ENCODE measurements at regions not wholly inside any gene's neighbourhood (a gene's known extent, or its start where the extent isn't known, plus 50 kb on each side); places are given as distances from the start of the nearest gene placed in this dataset.

DNA sequence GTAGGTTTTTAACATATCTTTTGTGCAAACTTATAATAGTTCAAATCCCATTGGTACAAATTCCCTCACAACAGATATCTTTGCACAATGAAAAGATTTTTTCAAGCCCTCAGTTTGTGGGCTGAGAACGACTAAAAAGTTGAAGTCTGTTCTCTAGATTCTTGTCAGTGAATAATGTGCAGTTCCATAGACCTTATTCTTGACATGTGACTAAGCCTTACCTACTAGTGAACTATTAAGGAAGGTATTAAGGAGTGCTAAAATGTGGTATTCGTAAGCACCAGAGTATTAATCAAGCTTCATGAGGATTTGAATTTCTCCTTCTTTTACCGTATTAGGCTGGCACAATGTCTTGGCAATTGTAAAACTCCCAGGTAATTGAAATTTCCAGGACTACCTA, 205.6 kb upstream of the DMRTA1 start:
- no peaks in the 10 kb centered on the region for H3K27me3 ChIP-seq (ENCODE audit: insufficient read depth, poor library complexity, severe bottlenecking)
- H3K9me3 ChIP-seq (ENCODE audit: severe bottlenecking): no peaks in the 10 kb centered on the region
- ATAC-seq (ENCODE audit: low read depth): peak; percentile 28; the same call in 1 of the 3 replicates
- TF ChIP-seq, protein P1, sequence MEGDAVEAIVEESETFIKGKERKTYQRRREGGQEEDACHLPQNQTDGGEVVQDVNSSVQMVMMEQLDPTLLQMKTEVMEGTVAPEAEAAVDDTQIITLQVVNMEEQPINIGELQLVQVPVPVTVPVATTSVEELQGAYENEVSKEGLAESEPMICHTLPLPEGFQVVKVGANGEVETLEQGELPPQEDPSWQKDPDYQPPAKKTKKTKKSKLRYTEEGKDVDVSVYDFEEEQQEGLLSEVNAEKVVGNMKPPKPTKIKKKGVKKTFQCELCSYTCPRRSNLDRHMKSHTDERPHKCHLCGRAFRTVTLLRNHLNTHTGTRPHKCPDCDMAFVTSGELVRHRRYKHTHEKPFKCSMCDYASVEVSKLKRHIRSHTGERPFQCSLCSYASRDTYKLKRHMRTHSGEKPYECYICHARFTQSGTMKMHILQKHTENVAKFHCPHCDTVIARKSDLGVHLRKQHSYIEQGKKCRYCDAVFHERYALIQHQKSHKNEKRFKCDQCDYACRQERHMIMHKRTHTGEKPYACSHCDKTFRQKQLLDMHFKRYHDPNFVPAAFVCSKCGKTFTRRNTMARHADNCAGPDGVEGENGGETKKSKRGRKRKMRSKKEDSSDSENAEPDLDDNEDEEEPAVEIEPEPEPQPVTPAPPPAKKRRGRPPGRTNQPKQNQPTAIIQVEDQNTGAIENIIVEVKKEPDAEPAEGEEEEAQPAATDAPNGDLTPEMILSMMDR (IDR thresholded peaks at IDR 0.05; ENCODE audit: poor library complexity, severe bottlenecking): no peak
- no peaks in the 10 kb centered on the region for H3K36me3 ChIP-seq (ENCODE audit: low read depth)
- no peak overlapping the region for H3K4me3 ChIP-seq (ENCODE audit: severe bottlenecking)
- H3K27ac ChIP-seq (ENCODE audit: poor library complexity, severe bottlenecking): peak overlapping the region; percentile 89
- peaks cover 43% of the 10 kb centered on the region for H3K4me1 ChIP-seq (ENCODE audit: insufficient read depth, poor library complexity, severe bottlenecking)
- DNase-seq (ENCODE audit: low spot score): no peak

DNA sequence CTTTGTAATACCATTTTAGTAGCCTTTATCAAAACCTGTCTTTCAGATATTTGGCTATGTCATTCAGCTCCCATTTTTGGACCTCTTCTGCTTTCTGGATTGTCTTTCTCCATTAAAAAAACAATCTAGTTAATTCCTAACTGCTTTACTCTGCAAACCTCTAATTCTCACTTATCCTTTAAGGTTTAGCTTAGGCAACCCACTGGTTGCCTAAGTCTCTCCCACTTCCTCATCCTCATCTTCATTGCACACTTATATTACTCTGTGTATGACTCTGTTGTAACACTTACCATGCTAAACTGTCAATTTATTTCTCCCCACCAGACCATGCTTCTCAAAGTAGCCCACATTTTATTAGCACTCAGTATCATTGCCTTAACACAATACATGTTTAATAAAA, 205.0 kb upstream of the DMRTA1 start:
- no peaks in the 10 kb centered on the region for H3K9me3 ChIP-seq (ENCODE audit: severe bottlenecking)
- H3K36me3 ChIP-seq (ENCODE audit: low read depth): no peaks in the 10 kb centered on the region
- TF ChIP-seq, protein P1 (IDR thresholded peaks at IDR 0.05; ENCODE audit: poor library complexity, severe bottlenecking): no peak
- peaks cover 43% of the 10 kb centered on the region for H3K4me1 ChIP-seq (ENCODE audit: insufficient read depth, poor library complexity, severe bottlenecking)
- ATAC-seq (ENCODE audit: low read depth) (no peak), DNase-seq (ENCODE audit: low spot score) (no peak)
- no peak overlapping the region for H3K27ac ChIP-seq (ENCODE audit: poor library complexity, severe bottlenecking)
- no peak overlapping the region for H3K4me3 ChIP-seq (ENCODE audit: severe bottlenecking)
- no peaks in the 10 kb centered on the region for H3K27me3 ChIP-seq (ENCODE audit: insufficient read depth, poor library complexity, severe bottlenecking)

DNA sequence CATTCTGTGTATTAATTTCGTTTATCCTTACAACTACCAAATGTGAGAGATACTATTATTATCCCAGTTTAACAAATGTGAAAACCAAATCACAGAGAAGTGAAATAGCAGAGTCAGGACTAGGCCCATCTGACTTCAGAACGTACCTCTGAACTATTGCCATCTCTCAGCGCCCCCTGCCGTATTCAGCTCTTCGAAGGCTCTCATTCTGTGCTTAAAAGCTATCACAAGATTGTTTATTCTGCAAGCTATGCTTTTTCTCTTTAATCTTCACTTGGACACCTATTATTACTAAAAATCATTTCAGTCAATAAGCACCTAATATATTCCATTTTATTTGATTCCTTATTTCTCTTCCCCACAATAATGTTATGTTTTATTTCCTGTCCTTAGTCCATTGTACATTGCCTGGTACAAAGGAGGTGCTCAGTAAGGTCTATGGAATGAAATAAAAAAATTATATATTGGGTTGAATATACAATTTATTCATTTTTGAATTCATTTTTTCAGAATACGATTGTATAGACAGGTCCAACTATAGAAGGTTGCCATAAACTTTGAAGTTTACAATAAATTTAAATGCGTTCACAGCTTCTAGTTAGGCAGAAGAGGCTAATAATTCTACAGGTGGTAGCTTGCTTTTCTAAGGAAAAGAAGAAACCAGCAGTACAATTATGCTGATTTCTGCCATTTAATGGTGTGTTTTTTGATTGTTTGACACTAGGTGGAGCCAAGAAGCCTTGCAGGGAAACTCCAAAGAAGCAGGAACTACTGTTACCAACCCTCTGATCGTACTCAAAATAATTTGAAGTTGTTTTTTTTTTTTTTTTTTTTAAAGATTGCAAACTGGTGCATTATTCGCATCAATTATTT, 202.2 kb upstream of the DMRTA1 start:
- Histone ChIP-seq H3K4me3 (ENCODE audit: severe bottlenecking) (no peak overlapping the region), H3K27ac (ENCODE audit: poor library complexity, severe bottlenecking) (no peak overlapping the region), H3K4me1 (ENCODE audit: insufficient read depth, poor library complexity, severe bottlenecking) (peaks cover 22% of the 10 kb centered on the region), H3K27me3 (ENCODE audit: insufficient read depth, poor library complexity, severe bottlenecking) (no peaks in the 10 kb centered on the region), H3K36me3 (ENCODE audit: low read depth) (no peaks in the 10 kb centered on the region), H3K9me3 (ENCODE audit: severe bottlenecking) (no peaks in the 10 kb centered on the region)
- no peak for DNase-seq (ENCODE audit: low spot score)
- ATAC-seq (ENCODE audit: low read depth): peak; percentile 68
- TF ChIP-seq, protein P1 (IDR thresholded peaks at IDR 0.05; ENCODE audit: poor library complexity, severe bottlenecking): peak; percentile 94

DNA sequence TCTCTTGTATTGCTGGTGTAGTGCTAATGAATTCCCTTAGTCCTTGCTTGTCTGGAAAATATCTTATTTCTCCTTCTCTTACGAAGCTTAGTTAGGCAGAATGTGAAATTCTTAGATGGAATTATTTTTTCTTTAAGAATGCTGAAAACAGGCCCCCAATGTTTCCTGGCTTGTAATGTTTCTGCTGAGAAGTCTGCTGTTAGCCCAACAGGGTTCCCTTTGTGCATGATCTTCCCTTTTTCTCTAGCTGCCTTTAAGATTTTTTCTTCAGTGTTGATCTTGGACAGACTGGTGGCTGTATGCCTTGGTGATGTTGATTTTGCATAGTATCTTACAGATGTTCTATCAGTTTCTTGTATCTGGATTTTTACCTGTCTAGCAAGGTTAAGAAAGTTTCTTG, 191.3 kb upstream of the DMRTA1 start:
- no peak overlapping the region for H3K4me3 ChIP-seq (ENCODE audit: severe bottlenecking)
- peak overlapping the region; percentile 97 for H3K27ac ChIP-seq (ENCODE audit: poor library complexity, severe bottlenecking)
- no peak for ATAC-seq (ENCODE audit: low read depth)
- no peaks in the 10 kb centered on the region for H3K27me3 ChIP-seq (ENCODE audit: insufficient read depth, poor library complexity, severe bottlenecking)
- peaks cover 8% of the 10 kb centered on the region for H3K9me3 ChIP-seq (ENCODE audit: severe bottlenecking)
- TF ChIP-seq, protein P1 (IDR thresholded peaks at IDR 0.05; ENCODE audit: poor library complexity, severe bottlenecking): no peak
- no peak for DNase-seq (ENCODE audit: low spot score)
- peaks cover 18% of the 10 kb centered on the region for H3K4me1 ChIP-seq (ENCODE audit: insufficient read depth, poor library complexity, severe bottlenecking)
- H3K36me3 ChIP-seq (ENCODE audit: low read depth): peaks cover 4% of the 10 kb centered on the region; the same call in 1 of the 2 replicates

DNA sequence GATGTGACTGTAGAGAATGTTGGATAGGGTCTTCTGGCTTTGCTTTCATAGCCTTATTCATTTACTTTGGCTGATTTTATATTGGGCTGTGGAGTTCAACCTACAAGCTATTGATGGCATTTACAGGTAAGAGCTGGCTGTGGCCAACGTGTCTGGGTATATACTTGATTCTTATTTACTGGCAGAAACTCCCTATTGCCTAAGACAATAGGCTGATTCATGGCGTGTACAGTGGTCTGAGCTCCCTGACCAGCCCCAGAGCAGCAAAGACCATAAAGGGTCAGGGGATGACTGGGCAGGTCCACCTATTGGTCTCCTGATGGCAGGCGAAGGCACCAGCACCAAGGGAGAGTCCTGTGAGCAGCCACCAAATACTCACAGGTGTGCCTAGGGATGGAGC, 190.2 kb upstream of the DMRTA1 start:
- H3K27ac ChIP-seq (ENCODE audit: poor library complexity, severe bottlenecking): peak overlapping the region; percentile 97
- peaks cover 8% of the 10 kb centered on the region for H3K9me3 ChIP-seq (ENCODE audit: severe bottlenecking)
- no peak for ATAC-seq (ENCODE audit: low read depth)
- no peak for DNase-seq (ENCODE audit: low spot score)
- TF ChIP-seq, protein P1 (IDR thresholded peaks at IDR 0.05; ENCODE audit: poor library complexity, severe bottlenecking): no peak
- peaks cover 18% of the 10 kb centered on the region for H3K4me1 ChIP-seq (ENCODE audit: insufficient read depth, poor library complexity, severe bottlenecking)
- H3K4me3 ChIP-seq (ENCODE audit: severe bottlenecking): no peak overlapping the region
- peaks cover 4% of the 10 kb centered on the region; the same call in 1 of the 2 replicates for H3K36me3 ChIP-seq (ENCODE audit: low read depth)
- no peaks in the 10 kb centered on the region for H3K27me3 ChIP-seq (ENCODE audit: insufficient read depth, poor library complexity, severe bottlenecking)
